Keratinocyte (primary cell): ENCODE measurements at regions not wholly inside any gene's neighbourhood (a gene's known extent, or its start where the extent isn't known, plus 50 kb on each side); places are given as distances from the start of the nearest gene placed in this dataset.

Experiments used
- DNase-seq: peaks from one replicate; pipeline ENCODE4 v3.0.0-alpha.2; 2011; ENCODE audit warnings: low read depth, missing footprints, low spot score
- FAIRE-seq: peaks from 2 replicates; lab custom pipeline; 2011; peaks lifted over from hg19 to GRCh38; lab: Jason Lieb, UNC
- H2AFZ ChIP-seq: 2 replicates; pipeline ENCODE4 v1.6.0; 2012; ENCODE audit warnings: low read length, control low read depth, inconsistent platforms; ENCODE audit not compliant: control insufficient read depth
- H3K27ac ChIP-seq: 2 replicates; pipeline ENCODE4 v1.5.1; 2011; ENCODE audit warnings: low read length; ENCODE audit not compliant: control insufficient read depth, insufficient read depth
- H3K27me3 ChIP-seq: 3 replicates; pipeline ENCODE4 v1.6.0; 2011; ENCODE audit warnings: low read length; ENCODE audit not compliant: control insufficient read depth, insufficient read depth; ENCODE audit errors: extremely low read depth
- H3K36me3 ChIP-seq, 2 experiments: 2 replicates in 1 of 2; 3 replicates in 1 of 2; pipeline ENCODE4 v1.5.1; 2011; ENCODE audit warnings: low read length in 2 of 2, mild to moderate bottlenecking in 1 of 2; ENCODE audit not compliant: control insufficient read depth in 2 of 2, insufficient read depth in 2 of 2; ENCODE audit errors: extremely low read depth in 1 of 2
- H3K4me1 ChIP-seq: 3 replicates; pipeline ENCODE4 v1.5.1; 2011; ENCODE audit warnings: low read length; ENCODE audit not compliant: control insufficient read depth, insufficient read depth; ENCODE audit errors: extremely low read depth
- H3K4me2 ChIP-seq: 3 replicates; pipeline ENCODE4 v1.6.0; 2011; ENCODE audit warnings: low read depth, low read length; ENCODE audit not compliant: control insufficient read depth, insufficient read depth; ENCODE audit errors: extremely low read depth
- H3K4me3 ChIP-seq, 3 experiments: fragments of 200-600 bp in 1 of 3; sonication (generic) in 1 of 3; 2 replicates in 2 of 3; 3 replicates in 1 of 3; pipeline ENCODE4 v1.5.1; 2011 to 2016; ENCODE audit warnings: low read length in 3 of 3, mild to moderate bottlenecking in 3 of 3, control low read depth in 2 of 3, inconsistent platforms in 1 of 3, low read depth in 1 of 3, mixed read lengths in 1 of 3, mixed run types in 1 of 3, moderate library complexity in 1 of 3; ENCODE audit not compliant: control insufficient read depth in 2 of 3, insufficient read depth in 2 of 3; ENCODE audit errors: extremely low read depth in 1 of 3
- H3K79me2 ChIP-seq: 2 replicates; pipeline ENCODE4 v1.6.0; 2012; ENCODE audit warnings: low read length; ENCODE audit not compliant: control insufficient read depth, insufficient read depth
- H3K9ac ChIP-seq: 3 replicates; pipeline ENCODE4 v1.6.0; 2011; ENCODE audit warnings: low read length; ENCODE audit not compliant: control insufficient read depth, insufficient read depth; ENCODE audit errors: extremely low read depth
- H3K9me1 ChIP-seq: 3 replicates; pipeline ENCODE4 v1.6.0; 2011; ENCODE audit warnings: low read length; ENCODE audit not compliant: control insufficient read depth, insufficient read depth; ENCODE audit errors: extremely low read depth
- H3K9me3 ChIP-seq: 2 replicates; pipeline ENCODE4 v1.5.1; 2012; ENCODE audit warnings: low read depth, low read length; ENCODE audit not compliant: control insufficient read depth
- H4K20me1 ChIP-seq: 3 replicates; pipeline ENCODE4 v1.6.0; 2011; ENCODE audit warnings: low read length; ENCODE audit not compliant: control insufficient read depth, insufficient read depth; ENCODE audit errors: extremely low read depth
- EZH2 ChIP-seq: IDR thresholded peaks from one replicate; pipeline ENCODE4 v1.6.1; 2012; ENCODE audit warnings: inconsistent platforms, mild to moderate bottlenecking, low read length, moderate library complexity
- dilution Hi-C: fragments of 300-500 bp; cut with MboI; formaldehyde crosslinking; loops from one replicate; pipeline ENCODE4 v1.7.0; 2020; ENCODE audit warnings: low sequenced_read_pairs; ENCODE audit not compliant: extremely low pct_ligation_motif_present
- TF ChIP-seq, protein P1 (sequence below), 3 experiments: IDR thresholded peaks in 1 of 3; conservative IDR thresholded peaks in 1 of 3; optimal IDR thresholded peaks in 1 of 3; 2 replicates in 2 of 3; 3 replicates in 1 of 3; pipeline versions ENCODE3 to v1.5.1; 2011; ENCODE audit warnings: low read length in 3 of 3, mild to moderate bottlenecking in 3 of 3, moderate library complexity in 2 of 3, control low read depth in 1 of 3, inconsistent platforms in 1 of 3; ENCODE audit not compliant: insufficient read depth in 2 of 3; ENCODE audit errors: extremely low read depth in 1 of 3

DNA sequence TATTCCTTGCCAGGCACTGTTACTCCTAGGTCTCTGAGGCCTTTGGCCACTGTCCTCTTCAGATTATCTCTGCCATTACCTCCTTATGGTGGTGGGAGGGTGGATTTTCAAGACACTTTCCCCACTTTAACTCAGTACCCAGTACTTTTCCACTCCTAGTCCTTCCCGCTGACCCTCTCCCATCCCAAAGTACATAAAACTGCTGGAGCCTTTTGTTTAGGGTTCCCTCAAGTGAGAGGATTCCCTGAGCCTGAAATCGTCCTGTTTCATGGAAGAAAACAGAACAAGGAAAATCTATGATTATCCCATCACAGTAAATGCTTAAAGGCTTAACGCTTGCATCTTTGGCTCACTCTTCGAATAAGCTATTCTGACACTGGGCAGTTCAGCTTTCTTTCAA, 1742.5 kb upstream of the ADGRL3 start:
- Histone ChIP-seq H3K9me1 (no peaks in the 10 kb centered on the region), H3K27me3 (no peaks in the 10 kb centered on the region), H3K4me2 (no peak overlapping the region), H3K36me3 (no peaks in the 10 kb centered on the region), H3K27ac (no peak overlapping the region), H3K79me2 (no peaks in the 10 kb centered on the region), H3K9me3 (no peaks in the 10 kb centered on the region), H3K4me3 (no peak overlapping the region), H3K4me1 (no peaks in the 10 kb centered on the region), H4K20me1 (no peaks in the 10 kb centered on the region), H2AFZ (no peak overlapping the region), H3K9ac (no peak overlapping the region)
- no peak for DNase-seq
- TF ChIP-seq, protein P1, sequence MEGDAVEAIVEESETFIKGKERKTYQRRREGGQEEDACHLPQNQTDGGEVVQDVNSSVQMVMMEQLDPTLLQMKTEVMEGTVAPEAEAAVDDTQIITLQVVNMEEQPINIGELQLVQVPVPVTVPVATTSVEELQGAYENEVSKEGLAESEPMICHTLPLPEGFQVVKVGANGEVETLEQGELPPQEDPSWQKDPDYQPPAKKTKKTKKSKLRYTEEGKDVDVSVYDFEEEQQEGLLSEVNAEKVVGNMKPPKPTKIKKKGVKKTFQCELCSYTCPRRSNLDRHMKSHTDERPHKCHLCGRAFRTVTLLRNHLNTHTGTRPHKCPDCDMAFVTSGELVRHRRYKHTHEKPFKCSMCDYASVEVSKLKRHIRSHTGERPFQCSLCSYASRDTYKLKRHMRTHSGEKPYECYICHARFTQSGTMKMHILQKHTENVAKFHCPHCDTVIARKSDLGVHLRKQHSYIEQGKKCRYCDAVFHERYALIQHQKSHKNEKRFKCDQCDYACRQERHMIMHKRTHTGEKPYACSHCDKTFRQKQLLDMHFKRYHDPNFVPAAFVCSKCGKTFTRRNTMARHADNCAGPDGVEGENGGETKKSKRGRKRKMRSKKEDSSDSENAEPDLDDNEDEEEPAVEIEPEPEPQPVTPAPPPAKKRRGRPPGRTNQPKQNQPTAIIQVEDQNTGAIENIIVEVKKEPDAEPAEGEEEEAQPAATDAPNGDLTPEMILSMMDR (optimal IDR thresholded peaks at IDR 0.05 in 1 of 3, IDR thresholded peaks at IDR 0.05 in 1 of 3, conservative IDR thresholded peaks at IDR 0.05 in 1 of 3; ENCODE audit: extremely low read depth in 1 of 3, insufficient read depth in 2 of 3, low read length in 3 of 3): no peak
- TF ChIP-seq EZH2: no peak
- dilution Hi-C loops: no loop called here
- FAIRE-seq: no peak

DNA sequence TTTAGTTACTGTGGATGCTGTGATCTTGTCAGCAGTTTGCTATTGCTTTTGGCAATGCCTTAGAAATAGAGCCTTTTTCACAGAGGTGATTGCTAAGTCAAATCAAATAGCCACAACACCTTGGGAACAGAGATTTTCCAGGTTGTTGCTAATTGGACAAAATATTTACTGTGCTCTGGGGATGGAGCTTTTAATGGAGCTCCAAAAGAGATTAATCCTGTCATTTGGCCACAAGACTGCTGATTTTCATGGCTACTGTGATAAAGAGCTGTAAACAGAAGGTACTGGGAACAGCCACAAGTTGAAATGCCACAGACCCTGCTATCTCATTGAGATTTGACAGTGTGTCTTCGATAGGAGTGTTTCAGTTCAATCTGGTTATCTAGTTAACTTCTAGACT, 1715.2 kb upstream of the ADGRL3 start:
- Histone ChIP-seq H2AFZ (no peak overlapping the region), H3K79me2 (no peaks in the 10 kb centered on the region), H3K27me3 (no peaks in the 10 kb centered on the region), H3K4me2 (no peak overlapping the region), H4K20me1 (no peaks in the 10 kb centered on the region), H3K9me1 (no peaks in the 10 kb centered on the region), H3K4me1 (no peaks in the 10 kb centered on the region), H3K27ac (no peak overlapping the region), H3K9me3 (no peaks in the 10 kb centered on the region), H3K36me3 (no peaks in the 10 kb centered on the region), H3K9ac (no peak overlapping the region), H3K4me3 (no peak overlapping the region)
- DNase-seq (no peak), FAIRE-seq (no peak)
- dilution Hi-C loops: no loop called here
- no peak for TF ChIP-seq EZH2
- TF ChIP-seq, protein P1 (optimal IDR thresholded peaks at IDR 0.05 in 1 of 3, IDR thresholded peaks at IDR 0.05 in 1 of 3, conservative IDR thresholded peaks at IDR 0.05 in 1 of 3; ENCODE audit: extremely low read depth in 1 of 3, insufficient read depth in 2 of 3, low read length in 3 of 3): no peak
